Mucosa of descending colon (tissue), 3 donors: ENCODE measurements at regions not wholly inside any gene's neighbourhood (a gene's known extent, or its start where the extent isn't known, plus 50 kb on each side); places are given as distances from the start of the nearest gene placed in this dataset.

Experiments
- ATAC-seq: fragments of 200-7000 bp; cut with Tn5 transposase; one replicate; pipeline ENCODE4 v1.9.1; 2020; ENCODE audit warnings: mild to moderate bottlenecking, moderate library complexity
- DNase-seq, 3 donors: peaks; one replicate each; pipeline ENCODE4 v3.0.0-alpha.2; 2020
- H3K36me3 ChIP-seq: fragments of 200-600 bp; one replicate; pipeline ENCODE4 v1.8.0; 2021; ENCODE audit warnings: low read depth, mild to moderate bottlenecking
- H3K4me1 ChIP-seq: fragments of 200-600 bp; one replicate; pipeline ENCODE4 v1.8.0; 2021; ENCODE audit warnings: low read depth, mild to moderate bottlenecking
- H3K4me3 ChIP-seq: fragments of 200-600 bp; one replicate; pipeline ENCODE4 v1.8.0; 2021; ENCODE audit warnings: mild to moderate bottlenecking
- H3K9me3 ChIP-seq: fragments of 200-600 bp; one replicate; pipeline ENCODE4 v1.8.0; 2021; ENCODE audit warnings: mild to moderate bottlenecking
- intact Hi-C, 2 donors: fragments of 100-400 bp; cut with DNase I in 1 of 2; cut with micrococcal nuclease in 1 of 2; formaldehyde crosslinking; loops; one replicate each; pipeline versions ENCODE4 v1.11.0 to v1.11.1; 2022; cut with DNase I, micrococcal nuclease
- TF ChIP-seq, protein P1 (sequence below): fragments of 200-600 bp; IDR thresholded peaks from one replicate; pipeline ENCODE4 v1.8.0; 2022; ENCODE audit warnings: antibody characterized with exemption, mild to moderate bottlenecking
- donor health status: DM: no; HTN: no; CAD: no; lungs with moderate emphysema.
- donor health status: DM: no; HTN: no; CAD: no.
- donor health status: DM: no; HTN: yes; CAD: no.

DNA sequence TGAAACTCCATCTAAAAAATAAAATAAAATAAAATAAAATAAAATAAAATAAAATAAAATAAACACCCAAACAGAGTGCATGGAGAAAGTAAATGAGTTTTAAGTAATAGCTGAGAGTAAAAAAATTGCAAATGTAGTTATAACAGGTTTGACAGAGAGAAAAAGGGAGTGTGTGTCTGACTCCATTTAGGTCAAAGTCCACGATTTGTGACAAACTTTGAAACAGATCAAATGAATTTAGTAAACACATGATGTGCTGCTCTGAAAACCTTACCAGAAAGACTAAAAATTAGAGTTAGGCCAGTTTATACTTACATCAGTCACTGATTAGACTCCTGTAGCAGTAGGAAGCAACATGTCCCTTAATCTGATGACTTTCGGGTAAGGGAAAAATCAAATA, 346.6 kb downstream of the PARP8 start:
- ATAC-seq: no peak
- DNase-seq: no peak
- no peaks in the 10 kb centered on the region for H3K36me3 ChIP-seq
- no peaks in the 10 kb centered on the region for H3K9me3 ChIP-seq
- H3K4me1 ChIP-seq: no peaks in the 10 kb centered on the region
- intact Hi-C loops: no loop called here
- no peak overlapping the region for H3K4me3 ChIP-seq
- TF ChIP-seq, protein P1, sequence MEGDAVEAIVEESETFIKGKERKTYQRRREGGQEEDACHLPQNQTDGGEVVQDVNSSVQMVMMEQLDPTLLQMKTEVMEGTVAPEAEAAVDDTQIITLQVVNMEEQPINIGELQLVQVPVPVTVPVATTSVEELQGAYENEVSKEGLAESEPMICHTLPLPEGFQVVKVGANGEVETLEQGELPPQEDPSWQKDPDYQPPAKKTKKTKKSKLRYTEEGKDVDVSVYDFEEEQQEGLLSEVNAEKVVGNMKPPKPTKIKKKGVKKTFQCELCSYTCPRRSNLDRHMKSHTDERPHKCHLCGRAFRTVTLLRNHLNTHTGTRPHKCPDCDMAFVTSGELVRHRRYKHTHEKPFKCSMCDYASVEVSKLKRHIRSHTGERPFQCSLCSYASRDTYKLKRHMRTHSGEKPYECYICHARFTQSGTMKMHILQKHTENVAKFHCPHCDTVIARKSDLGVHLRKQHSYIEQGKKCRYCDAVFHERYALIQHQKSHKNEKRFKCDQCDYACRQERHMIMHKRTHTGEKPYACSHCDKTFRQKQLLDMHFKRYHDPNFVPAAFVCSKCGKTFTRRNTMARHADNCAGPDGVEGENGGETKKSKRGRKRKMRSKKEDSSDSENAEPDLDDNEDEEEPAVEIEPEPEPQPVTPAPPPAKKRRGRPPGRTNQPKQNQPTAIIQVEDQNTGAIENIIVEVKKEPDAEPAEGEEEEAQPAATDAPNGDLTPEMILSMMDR: no peak

DNA sequence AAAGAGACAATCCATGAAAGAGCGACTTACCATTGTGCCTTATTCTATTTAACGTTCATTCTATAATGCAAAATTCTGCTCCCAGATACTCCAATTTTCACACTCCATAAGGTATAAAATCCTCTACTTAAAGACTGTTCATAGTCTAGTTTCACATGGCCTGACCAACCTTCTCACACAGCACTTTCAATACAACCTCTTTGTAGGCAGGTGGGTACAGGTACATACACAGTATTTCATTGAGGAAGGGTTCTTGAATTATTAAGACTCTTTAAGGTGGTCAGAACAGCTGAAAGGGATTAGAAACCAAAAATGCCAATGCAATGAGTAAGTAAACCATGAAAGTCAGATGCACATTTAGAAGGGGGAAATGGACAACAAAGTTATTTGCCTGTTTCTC, 352.0 kb downstream of the PARP8 start:
- TF ChIP-seq, protein P1: no peak
- no peaks in the 10 kb centered on the region for H3K9me3 ChIP-seq
- H3K4me3 ChIP-seq: no peak overlapping the region
- DNase-seq (no peak), ATAC-seq (no peak)
- H3K4me1 ChIP-seq: no peaks in the 10 kb centered on the region
- H3K36me3 ChIP-seq: no peaks in the 10 kb centered on the region
- intact Hi-C loops: no loop called here

DNA sequence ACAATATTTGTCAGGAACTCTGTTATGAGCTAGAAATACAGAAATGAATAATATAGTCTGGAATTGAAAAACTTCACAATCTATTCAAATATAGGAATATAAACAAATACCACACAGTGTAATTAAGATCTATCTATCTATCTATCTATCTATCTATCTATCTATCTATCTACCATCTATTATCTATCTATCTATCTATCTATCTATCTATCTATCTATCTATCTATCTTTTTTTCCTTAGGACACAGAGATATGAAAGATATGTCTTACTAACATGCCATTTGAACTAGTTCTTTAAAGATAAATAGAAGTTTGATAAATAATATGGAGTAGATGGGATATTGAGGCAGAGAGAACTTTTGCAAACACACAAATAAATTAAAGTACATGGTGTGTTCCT, 357.8 kb downstream of the PARP8 start:
- H3K36me3 ChIP-seq: no peaks in the 10 kb centered on the region
- intact Hi-C loops: no loop called here
- ATAC-seq: no peak

DNA sequence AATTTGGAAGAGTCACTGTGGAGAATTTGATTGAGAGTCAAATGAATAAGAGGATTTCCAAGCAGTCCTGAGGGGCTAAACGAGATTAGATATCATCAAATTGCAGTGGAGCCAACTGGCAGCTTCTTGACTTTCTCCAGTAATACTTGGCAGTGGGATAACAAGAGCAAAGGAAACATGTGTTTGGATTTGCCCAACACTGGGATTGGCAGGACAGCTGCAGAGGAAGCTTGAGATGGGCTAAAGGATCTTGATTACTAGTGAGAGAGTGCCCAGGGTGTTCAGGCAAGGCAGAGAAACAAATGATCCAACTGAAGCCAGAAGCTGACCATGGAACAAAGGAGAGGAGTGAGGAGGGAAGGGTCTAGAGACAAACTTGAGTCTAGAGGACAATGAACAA, 356.0 kb upstream of the ISL1 start:
- intact Hi-C loops: no loop called here
- Histone ChIP-seq H3K4me1 (no peaks in the 10 kb centered on the region), H3K36me3 (no peaks in the 10 kb centered on the region), H3K4me3 (no peak overlapping the region), H3K9me3 (no peaks in the 10 kb centered on the region)
- TF ChIP-seq, protein P1: no peak
- ATAC-seq (no peak), DNase-seq (no peak)

More for the DNA sequence above, 357.8 kb downstream of the PARP8 start:
- TF ChIP-seq, protein P1: no peak
- no peak for DNase-seq
- no peaks in the 10 kb centered on the region for H3K9me3 ChIP-seq
- no peak overlapping the region for H3K4me3 ChIP-seq
- no peaks in the 10 kb centered on the region for H3K4me1 ChIP-seq

DNA sequence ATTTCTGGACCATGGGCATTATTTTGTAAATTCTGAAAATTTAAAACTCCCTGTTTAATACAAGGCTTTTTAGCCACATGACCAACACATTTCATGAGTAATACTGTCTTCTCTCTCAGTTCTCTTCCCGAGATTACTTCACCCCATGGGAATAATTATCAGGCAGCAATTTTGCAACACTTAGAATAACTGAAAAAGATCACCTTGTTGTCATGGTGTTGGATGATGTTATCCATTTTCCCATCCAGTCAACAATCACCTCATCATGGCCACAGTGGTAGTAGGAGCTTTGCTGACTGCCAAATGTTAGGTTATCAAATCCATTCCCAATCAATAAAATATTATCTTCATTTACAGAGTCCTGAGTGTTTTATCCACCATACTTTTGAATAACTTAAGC, 354.9 kb upstream of the ISL1 start:
- Histone ChIP-seq H3K9me3 (no peaks in the 10 kb centered on the region), H3K4me1 (no peaks in the 10 kb centered on the region), H3K4me3 (no peak overlapping the region), H3K36me3 (no peaks in the 10 kb centered on the region)
- TF ChIP-seq, protein P1: no peak
- intact Hi-C loops: no loop called here
- no peak for ATAC-seq
- no peak for DNase-seq

DNA sequence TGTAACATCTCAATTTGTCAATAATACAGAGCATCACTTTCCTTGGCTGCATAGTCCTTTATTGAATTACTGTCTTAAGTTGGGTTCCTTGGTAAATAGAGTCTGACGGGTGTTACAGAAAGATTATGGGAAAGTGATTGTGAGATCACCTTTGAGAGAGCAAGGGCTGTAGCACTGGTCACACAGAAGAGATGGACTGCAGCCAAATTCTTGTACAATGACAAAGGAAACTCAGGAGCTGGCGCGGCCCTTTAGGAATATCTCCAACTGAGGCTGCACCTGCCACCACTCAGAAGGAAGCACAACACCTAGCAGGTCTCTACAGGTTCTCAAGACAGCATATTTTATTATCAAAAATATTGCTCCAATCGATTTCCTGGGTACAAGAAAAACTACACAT, 350.0 kb upstream of the ISL1 start:
- H3K4me1 ChIP-seq: no peaks in the 10 kb centered on the region
- ATAC-seq (no peak), DNase-seq (peak in 1 of 3 donors; percentile 1)
- no peaks in the 10 kb centered on the region for H3K36me3 ChIP-seq
- TF ChIP-seq, protein P1: no peak
- intact Hi-C loops: no loop called here
- no peak overlapping the region for H3K4me3 ChIP-seq
- H3K9me3 ChIP-seq: no peaks in the 10 kb centered on the region
